ENCODE measurements at regions not wholly inside any gene's neighbourhood (a gene's known extent, or its start where the extent isn't known, plus 50 kb on each side); places are given as distances from the start of the nearest gene placed in this dataset.

DNA sequence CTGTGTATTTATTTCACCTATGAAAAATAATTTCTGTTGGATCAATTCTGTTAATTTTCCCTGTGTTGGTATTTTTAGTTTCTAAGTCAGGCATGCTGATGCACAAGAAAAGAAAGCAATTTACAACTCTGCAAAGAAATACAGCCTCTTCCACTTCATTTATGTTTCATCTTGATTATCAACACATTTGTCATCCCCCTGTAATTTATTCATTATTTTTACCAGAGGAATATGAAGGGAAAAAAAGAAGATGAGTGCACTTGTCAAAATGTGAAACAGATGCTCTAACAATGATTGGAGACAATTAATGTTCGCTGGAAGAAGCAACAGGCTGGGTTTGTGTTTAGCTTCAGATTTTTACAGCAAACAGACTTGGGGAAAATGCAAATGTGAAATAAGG lies 958.5 kb upstream of the SEL1L start:
- no peak for DNase-seq

DNA sequence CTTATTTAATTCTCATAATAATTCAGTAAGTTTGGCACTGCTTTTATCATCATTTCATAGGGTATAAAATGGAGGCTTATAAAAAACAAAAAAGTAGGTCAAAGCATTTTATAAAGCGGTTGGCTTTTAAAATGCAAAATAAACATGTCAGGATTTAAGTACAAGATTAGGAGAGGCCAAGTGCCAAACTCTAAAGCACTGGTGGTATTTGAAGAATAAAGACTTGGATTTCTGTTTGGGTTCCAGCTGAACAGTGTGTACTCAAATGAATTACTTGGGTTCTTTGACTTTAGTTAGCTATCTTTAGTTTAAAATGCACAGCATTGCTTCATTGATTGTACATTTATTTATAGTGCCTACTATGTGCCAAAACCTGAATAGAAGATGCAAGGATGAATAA lies 966.6 kb upstream of the SEL1L start:
- no peak for DNase-seq

DNA sequence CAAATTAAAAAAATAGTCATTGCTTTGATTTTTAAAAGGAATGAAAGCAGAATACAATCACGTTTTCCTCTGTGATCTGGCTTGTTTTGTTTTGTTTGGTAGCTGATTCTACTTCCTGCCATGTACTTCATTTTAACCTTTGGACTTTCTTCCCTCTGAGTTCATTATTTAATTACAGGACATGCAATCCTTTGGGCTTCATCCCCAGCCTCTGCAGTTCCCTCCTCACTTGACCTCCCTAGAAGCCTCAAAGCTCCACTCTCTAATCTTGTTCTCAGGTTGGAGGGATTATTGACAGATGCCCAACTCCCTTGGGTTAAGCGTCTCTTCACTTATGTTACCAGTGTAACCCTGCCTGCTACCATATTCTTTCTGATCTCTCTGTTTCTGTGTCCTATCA lies 967.9 kb upstream of the SEL1L start:
- no peak for DNase-seq

DNA sequence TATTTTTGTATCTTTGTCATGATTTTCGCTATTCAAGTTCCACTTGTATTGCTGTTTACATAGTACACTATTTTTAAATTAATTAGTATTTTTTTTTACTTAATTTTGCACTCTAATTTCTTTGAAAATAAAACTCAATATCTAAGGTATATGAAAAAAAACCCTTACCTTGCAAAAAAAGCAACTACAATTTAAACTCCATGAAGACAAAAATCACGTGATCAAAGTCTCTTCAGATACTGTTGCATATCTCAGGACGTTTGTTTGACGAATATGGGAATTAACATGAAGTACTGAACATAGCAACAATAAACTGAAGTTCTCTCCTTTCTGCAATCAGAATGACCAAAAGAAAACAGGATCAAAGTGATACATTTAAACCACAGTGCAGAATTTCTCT lies 968.4 kb upstream of the SEL1L start:
- DNase-seq: no peak

DNA sequence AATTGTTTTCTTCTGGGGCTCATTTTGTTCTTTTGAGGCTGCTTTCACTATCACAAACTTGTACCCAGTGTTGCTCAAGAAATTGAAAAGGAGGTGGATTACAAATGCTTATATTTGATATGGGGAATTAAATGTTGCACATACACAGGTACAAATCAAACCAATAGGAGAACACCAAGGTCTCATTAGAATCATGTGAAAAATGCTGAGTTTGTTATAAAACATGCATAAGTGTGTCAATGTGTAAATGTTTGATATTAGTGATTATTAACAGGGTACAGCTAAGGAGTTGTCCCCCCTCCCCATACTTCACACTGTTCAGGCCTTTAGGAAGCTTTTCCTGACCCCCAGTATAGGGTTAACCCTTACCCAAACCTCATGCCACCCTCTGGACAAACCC lies 971.2 kb upstream of the SEL1L start:
- no peak for DNase-seq

DNA sequence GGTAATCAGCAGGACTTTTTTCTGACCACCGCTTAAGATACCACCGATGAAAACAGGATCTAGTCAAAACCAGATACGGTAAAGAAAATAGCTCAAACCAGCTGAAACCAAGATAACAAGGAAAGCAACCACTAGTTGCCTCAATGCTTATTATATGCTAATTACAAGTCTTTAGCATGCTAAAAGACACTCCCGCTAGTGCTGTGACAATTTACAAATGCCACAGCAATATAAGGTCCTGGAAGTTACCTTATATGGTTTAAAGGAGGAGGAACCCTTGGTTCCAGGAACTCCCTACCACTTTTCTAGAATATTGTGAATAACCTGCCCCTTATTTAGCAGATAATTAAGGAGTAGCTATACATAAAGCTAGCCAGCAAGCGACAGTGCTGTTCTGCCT lies 976.4 kb upstream of the SEL1L start:
- no peak for DNase-seq

DNA sequence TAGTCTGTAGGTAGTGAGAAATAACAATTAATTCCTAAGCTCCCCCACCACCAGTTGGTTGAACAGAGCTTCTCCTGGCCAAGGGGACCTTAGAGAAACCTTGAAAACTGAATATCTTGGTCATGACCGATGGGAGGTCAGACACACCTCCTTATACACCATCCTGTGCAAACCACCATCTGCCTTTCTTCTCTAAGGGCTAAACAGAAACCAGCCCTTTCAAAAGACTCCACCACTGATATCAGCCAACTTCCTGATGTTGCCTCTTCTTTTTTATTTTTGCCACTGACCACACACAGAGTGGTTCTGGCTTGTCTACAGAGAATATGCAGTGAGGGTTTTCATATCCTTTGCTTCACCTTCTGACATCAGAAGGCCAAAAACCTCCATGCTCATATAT lies 977.7 kb upstream of the SEL1L start:
- DNase-seq: no peak

DNA sequence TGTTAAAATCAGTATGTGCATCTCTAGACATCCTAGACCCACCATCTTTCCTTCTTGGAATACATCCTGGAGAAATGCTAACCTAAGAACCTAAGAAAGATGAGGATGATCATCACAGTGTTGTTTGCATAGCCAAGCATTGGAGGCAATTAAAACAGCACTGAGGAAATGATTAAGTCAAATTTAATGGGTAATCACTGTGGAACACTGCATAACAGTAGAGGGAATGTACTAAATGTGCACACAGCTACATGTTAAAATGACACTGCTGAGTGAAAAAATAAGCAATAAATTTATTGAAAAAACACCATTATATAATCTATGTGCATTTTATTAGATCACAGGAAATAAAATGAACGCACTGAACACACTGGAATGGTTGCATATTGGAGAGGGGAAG lies 987.1 kb upstream of the SEL1L start:
- DNase-seq: no peak

DNA sequence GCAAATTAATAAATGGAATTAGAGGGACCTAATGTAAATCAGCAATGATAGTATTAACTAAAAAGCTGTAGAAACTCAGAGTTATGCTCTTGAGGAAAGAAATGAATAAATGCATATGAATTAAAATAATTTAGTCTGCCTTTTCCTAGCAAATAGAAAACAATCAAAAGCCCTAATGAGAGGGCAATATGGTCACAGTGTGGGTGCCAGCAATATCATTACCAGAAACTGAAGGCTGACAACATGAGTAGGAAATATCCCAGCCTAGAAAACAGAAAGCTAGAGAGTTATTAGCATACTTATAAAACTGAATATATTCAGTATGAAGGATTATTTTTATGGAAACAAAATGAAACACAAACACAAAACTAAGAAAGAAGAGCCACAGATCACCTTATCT lies 987.5 kb upstream of the SEL1L start:
- no peak for DNase-seq

DNA sequence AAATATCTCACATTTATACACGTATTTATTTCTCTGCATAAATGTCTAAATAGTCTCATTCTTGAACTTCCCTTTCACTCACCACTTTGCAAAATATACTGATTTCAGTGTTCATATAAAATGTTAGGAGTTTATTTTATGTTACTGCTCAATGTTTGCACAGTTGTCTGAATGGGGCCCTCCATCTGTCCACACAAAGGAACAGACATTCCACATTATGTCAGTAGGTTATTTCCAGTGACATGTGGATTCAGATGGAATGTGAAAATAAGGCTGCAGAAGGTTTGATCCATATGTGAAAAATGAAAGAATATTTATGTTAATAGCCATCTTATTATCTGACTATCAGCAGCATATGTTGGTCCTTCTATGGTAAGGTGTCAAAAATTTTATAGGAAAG lies 994.4 kb upstream of the SEL1L start:
- no peak for DNase-seq

DNA sequence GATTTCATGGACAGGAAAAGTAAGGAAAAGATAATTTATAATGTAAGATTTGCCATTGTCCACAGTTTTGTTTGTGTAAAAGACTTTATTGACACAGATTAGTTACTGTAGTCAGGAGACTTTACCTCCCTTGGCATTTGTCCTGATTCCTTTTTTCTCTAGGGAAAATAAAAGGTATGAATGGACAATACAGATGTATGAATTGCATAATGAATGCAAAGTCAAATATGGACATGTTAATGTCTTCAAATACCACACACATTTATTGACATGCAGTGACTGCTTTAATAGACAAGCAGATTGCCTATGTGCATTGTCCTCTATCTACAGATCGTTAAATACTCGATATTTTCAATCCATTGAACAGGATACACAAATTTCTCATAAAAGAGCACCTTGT lies 999.7 kb upstream of the SEL1L start:
- DNase-seq: no peak

DNA sequence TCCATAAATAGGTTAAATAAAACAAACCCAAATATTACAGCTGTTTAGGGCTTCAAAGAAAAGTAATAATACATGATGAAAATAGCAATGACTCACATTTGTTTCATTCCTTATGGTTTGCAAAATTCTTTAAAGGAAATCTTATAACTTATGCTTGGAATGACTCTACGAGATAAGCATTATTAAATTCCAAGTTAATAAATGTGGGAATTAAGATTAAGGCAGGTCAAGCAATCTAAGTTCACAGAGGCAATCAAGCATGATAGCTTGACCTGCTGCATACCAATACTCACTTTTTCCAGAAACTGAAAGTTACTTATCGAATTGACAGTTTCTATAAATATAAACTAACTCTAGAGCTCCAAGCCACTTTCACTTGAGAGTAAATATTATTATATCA lies 1002.9 kb upstream of the SEL1L start:
- no peak for DNase-seq

DNA sequence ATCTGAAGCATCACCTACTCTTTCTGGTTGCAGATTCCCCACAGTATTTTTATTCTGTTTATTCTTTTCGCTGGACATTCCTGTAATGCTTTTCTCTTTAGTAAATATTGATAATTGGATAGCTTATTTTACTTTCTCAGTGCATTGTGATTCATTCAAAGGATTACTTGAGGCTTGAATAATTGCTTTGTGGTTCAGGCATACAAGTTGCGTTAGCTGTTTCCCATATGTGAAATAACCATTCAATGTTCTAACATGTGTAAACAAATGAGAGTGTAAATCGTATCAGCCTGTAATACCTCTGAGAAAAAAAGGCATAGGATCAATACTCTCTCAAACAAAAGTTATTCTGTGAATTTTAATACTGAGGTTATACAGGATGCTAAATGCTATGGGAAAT lies 1004.2 kb upstream of the SEL1L start:
- no peak for DNase-seq

DNA sequence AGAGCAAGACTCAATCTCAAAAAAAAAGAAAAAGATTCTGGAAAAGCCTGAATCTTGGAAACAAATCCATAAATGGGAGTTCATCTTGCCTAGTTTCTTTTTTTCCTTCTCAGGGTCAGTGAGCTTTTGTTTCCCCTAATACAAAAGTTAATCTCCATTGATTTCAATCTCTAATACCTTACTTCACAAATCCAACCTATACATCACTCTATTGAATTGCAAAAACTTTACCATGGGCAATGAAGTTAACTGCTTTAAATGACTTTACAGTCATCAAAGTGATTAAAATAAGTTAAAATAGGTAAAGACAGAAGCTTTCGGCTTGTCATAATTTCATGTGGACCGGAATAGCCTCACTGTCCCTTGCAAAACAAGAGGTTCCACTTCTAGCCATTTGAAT lies 1012.7 kb upstream of the SEL1L start:
- no peak for DNase-seq

DNA sequence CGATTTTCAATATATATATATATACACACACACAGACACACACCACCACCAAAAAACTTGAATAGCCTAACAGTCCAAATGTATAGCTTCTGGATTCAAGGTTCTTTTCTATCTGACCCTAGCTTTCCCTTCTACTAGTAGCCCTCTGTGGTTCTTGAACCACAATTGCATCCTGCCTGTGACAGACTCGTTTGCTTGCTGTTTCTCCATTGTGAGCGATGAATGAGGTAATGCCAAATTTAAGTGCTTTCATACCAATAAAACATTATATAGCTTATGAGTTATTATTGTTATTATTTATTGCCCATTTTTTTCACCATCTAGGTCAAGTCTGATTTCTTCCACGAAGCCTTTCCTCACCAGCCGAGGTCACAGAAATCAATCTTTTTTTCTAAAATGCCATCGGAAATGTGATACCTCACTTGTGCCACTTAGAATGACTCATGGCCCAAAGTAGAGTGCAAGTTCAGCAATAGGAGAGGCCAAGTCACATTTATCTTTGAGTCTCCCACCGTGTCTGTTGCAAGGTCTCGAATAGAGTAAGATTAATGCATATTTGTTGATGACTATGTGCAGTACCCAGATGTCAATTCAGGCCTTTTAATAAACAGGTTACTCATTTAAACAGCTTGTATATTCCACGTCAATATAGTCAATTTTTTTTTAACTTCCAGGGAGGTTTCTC lies 1015.8 kb upstream of the SEL1L start:
- no peak for DNase-seq

DNA sequence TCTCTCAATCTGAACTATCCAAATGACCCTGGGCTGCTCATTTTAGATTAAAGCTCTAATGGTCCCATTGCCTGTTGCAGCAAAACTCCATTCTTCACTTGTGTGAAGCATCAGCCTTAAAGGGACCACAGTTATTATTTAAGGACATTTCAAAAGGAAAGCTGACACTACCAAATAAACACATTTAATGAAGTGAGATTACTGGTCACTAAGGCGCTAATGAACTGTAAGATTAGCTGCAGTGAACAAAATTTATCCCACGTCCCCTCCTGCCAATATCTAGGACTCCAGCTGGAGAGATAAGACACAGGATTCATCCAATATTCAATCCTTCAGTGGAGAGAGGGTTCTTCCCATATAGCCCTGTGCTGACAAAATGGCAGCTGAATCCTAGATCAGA lies 1029.2 kb upstream of the SEL1L start:
- no peak for DNase-seq

DNA sequence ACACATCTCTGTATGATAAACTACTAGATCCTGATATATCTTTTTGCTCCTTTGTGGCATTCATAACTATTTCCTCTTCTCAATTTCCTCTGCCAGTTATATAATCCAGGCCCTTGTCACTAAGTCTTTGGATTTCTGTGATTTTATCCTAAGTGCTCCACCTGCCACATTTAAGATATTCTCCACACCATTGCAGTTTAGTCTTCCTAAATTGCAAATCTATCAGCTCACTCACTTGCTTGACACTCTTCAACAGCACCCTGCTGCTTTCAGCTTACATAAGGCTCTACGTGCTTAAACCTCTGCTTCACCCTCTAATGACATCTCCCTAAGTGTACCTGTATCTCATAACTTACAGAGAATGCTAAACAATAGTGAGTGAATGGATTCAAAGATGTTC lies 1032.2 kb upstream of the SEL1L start:
- DNase-seq: no peak

DNA sequence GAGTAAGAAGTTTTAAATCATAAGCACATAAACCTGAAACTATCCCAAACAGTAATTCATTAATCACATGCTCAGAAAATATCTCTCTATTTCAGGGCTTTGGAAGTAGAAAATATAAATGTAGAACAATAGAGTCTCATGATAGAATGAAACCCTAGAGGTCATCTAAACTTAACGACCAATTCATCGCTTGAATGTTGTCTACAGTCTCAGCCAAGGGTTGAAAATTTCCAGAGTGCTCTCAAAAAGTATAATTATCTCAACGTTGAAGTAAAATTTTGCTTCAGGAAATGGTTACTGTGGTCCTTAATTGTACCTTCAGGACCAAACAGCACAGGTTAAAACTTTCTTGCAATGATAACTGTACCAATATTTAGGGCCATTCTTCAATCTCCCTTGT lies 1053.6 kb upstream of the SEL1L start:
- DNase-seq: no peak

DNA sequence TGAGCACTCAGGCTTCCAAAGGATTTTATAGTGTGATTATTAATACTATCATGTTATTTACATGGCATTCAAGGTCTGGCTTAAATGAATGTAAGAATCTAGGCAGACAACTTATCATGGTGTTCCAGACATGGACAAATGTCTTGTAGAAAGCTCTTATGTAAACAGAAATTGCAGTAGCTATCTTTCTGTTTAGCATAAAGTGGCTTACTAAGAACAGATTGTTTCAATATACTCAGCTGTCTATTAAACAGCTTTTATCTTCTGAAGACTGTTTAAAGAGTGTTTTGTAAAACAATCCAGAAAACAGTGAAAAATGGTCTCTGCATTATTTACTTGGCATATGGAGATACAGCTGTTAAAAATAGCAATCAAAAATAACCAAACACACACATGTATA lies 1061.8 kb upstream of the SEL1L start:
- no peak for DNase-seq

DNA sequence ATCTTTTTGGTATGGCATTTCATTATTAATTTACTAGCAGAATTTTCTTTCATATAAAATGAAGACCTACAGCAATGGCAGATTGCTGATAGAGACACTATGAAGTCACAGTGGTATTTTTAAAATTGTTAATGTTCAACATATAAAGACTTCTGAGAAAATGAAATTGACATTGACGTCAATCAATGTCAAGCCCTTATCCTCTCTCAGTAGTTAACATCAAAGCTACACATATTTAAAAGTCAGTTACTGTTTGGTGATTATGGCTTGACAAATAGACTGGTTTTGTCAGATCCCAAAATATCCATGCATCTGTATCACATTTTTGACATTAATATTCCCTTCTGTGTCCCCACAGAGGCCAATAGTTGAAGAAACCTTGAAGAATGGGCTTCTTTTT lies 1069.1 kb upstream of the SEL1L start:
- no peak for DNase-seq

DNA sequence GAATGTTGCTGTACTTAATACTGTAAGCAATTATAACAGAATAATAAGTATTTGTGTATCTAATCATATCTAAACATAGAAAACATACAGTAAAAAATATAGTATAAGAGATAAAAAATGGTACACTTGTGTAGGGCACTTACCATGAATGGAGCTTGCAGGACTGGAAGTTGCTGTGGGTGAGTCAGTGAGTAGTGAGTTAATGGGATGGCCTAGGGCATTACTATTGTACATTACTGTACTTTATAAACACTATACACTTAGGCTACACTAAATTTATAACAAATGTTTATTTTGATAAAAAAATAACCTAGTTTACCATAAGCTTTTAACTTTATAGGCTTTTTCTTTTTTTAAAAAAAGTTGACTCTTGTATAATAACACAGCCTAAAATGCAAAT lies 1071.2 kb upstream of the SEL1L start:
- no peak for DNase-seq

DNA sequence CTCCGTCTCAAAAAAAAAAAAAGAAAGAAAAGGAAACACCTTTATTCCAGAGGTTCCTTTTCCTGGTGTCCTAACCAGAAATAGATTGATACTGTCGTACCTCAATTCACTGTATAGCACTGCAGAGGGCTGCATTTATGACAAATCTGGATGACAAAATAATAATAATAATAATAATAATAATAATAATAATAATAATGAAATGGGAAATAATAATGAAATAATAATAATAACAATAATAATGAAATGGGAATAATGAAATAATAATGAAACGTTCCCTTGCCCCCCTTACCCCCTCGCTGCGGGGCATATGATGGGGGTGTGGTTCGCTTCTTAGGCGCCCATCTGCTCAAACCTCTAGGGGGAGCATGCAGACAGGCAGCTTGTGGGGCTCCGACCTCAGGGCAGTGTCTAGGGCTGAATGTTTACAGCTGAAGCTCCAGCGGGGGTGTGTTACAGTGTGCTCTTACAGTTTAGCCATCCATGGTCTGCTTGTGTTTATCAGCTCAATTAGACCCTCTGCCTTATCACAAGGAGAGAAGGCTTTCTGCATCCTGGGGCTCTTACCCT lies 1088.3 kb upstream of the SEL1L start:
- DNase-seq: no peak

DNA sequence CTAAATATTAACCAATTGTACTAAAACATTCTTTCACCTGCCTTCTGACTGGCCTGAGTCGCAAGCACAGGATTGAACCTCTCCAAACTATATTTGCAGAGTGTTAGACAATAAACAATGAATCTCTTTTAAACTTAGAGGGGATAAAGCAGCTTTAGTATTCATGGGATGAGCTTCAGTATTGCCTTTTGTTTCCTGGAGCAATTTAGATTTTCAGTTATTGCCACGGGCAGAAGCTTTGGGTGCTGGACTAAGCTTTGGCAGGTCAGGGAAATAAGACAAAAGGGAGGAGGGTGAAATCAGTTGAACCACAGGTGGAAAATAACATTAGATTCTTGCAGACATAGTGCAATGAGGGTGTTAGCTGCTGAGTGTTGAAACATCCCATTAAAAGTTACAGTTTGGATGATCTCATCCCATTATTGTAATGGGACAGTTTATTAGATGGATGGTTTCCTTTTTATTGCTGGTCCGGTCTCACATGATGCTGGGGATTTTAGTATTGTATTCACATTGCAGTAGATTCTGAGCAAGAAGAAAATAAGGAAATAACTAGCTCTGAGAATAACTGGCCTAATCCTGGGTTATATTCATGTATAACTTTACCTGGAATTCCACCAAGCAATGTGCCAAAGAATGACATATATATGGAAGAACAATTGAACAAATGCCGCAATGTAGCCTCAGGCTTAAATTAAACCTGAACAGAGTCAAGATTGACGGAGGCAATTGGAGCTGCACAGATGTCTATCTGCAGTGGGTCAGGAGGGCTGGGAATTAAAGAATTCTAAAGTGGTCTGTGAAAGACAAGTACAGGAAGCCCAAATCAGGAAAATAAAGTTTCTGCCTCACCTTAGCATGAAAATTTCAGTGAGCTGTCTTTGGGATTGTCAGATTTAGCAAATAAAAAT lies 1092.8 kb upstream of the SEL1L start:
- DNase-seq: no peak

DNA sequence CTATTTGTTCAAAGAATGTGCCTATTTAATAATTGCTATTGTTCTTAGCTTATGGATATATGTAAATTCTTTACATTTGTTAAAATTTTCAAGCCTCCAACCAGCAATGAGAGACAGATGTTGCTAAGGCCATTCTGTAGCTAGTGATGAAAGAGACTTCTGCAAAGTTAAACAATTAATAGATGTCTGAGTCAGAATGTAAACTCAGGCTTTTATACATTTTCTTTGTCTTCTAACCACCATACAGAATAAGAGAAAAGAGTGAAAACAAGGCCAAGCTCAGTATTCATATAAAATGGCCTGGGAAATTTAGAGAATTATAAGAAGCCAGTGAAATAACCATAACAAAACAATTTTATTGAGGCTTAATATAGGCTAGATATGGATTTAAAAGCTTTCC lies 1102.3 kb upstream of the SEL1L start:
- no peak for DNase-seq

Measured in SW 1271 (cell line).